HG03139 (cell line): ENCODE measurements at regions not wholly inside any gene's neighbourhood (a gene's known extent, or its start where the extent isn't known, plus 50 kb on each side); places are given as distances from the start of the nearest gene placed in this dataset.

Experiments
- ATAC-seq: cut with Tn5 transposase; IDR thresholded peaks from one replicate; pipeline ENCODE4 v1.9.1; 2021; ENCODE audit not compliant: unreplicated experiment

- no peak for ATAC-seq
These were observed 504.5 kb downstream of the FOXO1 start for GRCh38 chr13:40161931-40162330.

- ATAC-seq = no peak
These were observed 503.1 kb downstream of the FOXO1 start for GRCh38 chr13:40163066-40164000.

- no peak for ATAC-seq
These were observed 502.3 kb downstream of the FOXO1 start for GRCh38 chr13:40164133-40164532.

GRCh38 chr13:40165316-40165932 lies 501.0 kb downstream of the FOXO1 start:
- ATAC-seq = no peak

- no peak for ATAC-seq
These were observed 499.1 kb downstream of the FOXO1 start for GRCh38 chr13:40167327-40167726.

GRCh38 chr13:40168425-40169166 lies 497.8 kb downstream of the FOXO1 start:
- ATAC-seq = no peak

GRCh38 chr13:40169476-40169875 lies 497.0 kb downstream of the FOXO1 start:
- ATAC-seq = no peak

GRCh38 chr13:40170091-40170490 lies 496.4 kb downstream of the FOXO1 start:
- ATAC-seq = no peak

GRCh38 chr13:40170982-40171381 lies 495.5 kb downstream of the FOXO1 start:
- ATAC-seq = no peak

- no peak for ATAC-seq
These were observed 494.9 kb downstream of the FOXO1 start for GRCh38 chr13:40171566-40171965.

- no peak for ATAC-seq
These were observed 494.3 kb downstream of the FOXO1 start for GRCh38 chr13:40172149-40172591.

GRCh38 chr13:40172878-40173277 lies 493.6 kb downstream of the FOXO1 start:
- ATAC-seq = no peak

- ATAC-seq = no peak
These were observed 490.8 kb downstream of the FOXO1 start for GRCh38 chr13:40175639-40176038.

GRCh38 chr13:40176242-40176641 lies 490.2 kb downstream of the FOXO1 start:
- no peak for ATAC-seq

GRCh38 chr13:40178130-40178529 lies 488.3 kb downstream of the FOXO1 start:
- no peak for ATAC-seq

GRCh38 chr13:40179445-40180281 lies 486.8 kb downstream of the FOXO1 start:
- ATAC-seq = no peak

- no peak for ATAC-seq
These were observed 485.7 kb downstream of the FOXO1 start for GRCh38 chr13:40180776-40181175.

GRCh38 chr13:40181203-40181845 lies 485.1 kb downstream of the FOXO1 start:
- no peak for ATAC-seq

GRCh38 chr13:40182591-40182990 lies 483.9 kb downstream of the FOXO1 start:
- no peak for ATAC-seq

GRCh38 chr13:40185414-40185813 lies 481.0 kb downstream of the FOXO1 start:
- no peak for ATAC-seq
